ENCODE measurements at regions not wholly inside any gene's neighbourhood (a gene's known extent, or its start where the extent isn't known, plus 50 kb on each side); places are given as distances from the start of the nearest gene placed in this dataset.

- no peaks in the 10 kb centered on the region for H3K79me1 ChIP-seq (ENCODE audit: low read depth, low read length)
- no peak overlapping the region for H3K18ac ChIP-seq (ENCODE audit: low read length)
- DNase-seq (ENCODE audit: low spot score) = peak; percentile 65
- no peaks in the 10 kb centered on the region for H3K9me3 ChIP-seq (replicated peaks in 1 of 2; ENCODE audit: control insufficient read depth in 2 of 2, insufficient read depth in 1 of 2, low read depth in 1 of 2, low read length in 2 of 2)
- H3K23ac ChIP-seq (ENCODE audit: low read depth, low read length, poor library complexity) = no peak overlapping the region
- H4K8ac ChIP-seq (ENCODE audit: low read depth, low read length) = no peak overlapping the region
- no peak overlapping the region for H3K4me3 ChIP-seq (ENCODE audit: low read length in 2 of 2)
- H2BK120ac ChIP-seq (ENCODE audit: low read depth, low read length) = no peak overlapping the region
- H4K91ac ChIP-seq (ENCODE audit: low read depth, low read length, poor library complexity) = no peak overlapping the region
- no peak overlapping the region for H3K14ac ChIP-seq (ENCODE audit: low read length)
- H3K4me2 ChIP-seq (ENCODE audit: insufficient read depth, low read length, poor library complexity, severe bottlenecking) = no peak overlapping the region
- H3K27ac ChIP-seq (replicated peaks; ENCODE audit: low read length) = no peak overlapping the region
- H2BK5ac ChIP-seq (ENCODE audit: low read length) = no peak overlapping the region
- no peak overlapping the region for H3K4ac ChIP-seq (ENCODE audit: low read length)
- no peaks in the 10 kb centered on the region for H3K27me3 ChIP-seq (ENCODE audit: control insufficient read depth in 3 of 3, insufficient read depth in 3 of 3, low read depth in 1 of 3, low read length in 3 of 3)
- H2BK15ac ChIP-seq (ENCODE audit: low read length) = no peak overlapping the region
- peak overlapping the region; percentile 70 for H2AFZ ChIP-seq (ENCODE audit: low read length)
- H2BK12ac ChIP-seq (ENCODE audit: low read length) = no peak overlapping the region
- no peak overlapping the region for H3K9ac ChIP-seq (ENCODE audit: low read depth, low read length, poor library complexity)
- H3K4me1 ChIP-seq (ENCODE audit: control insufficient read depth in 2 of 2, insufficient read depth in 1 of 2, low read depth in 1 of 2, low read length in 2 of 2) = peaks cover 2 to 3% of the 10 kb centered on the region in 2 donors
- H2AK5ac ChIP-seq (ENCODE audit: low read depth, low read length) = no peak overlapping the region
- WGBS, 2 donors (ENCODE audit: extremely low coverage in 2 of 2, insufficient read length in 2 of 2, insufficient replicate concordance in 1 of 2) = no CpG with 5 or more reads among the region's 2 CpGs
- no peaks in the 10 kb centered on the region for H3K36me3 ChIP-seq (replicated peaks in 1 of 2; ENCODE audit: control insufficient read depth in 2 of 2, insufficient read depth in 2 of 2, low read length in 2 of 2)
These were observed 203.8 kb upstream of the SLITRK6 start for GRCh38 chr13:86003029-86003428.

- Histone ChIP-seq H3K23ac (ENCODE audit: low read depth, low read length, poor library complexity) (no peak overlapping the region), H4K91ac (ENCODE audit: low read depth, low read length, poor library complexity) (no peak overlapping the region), H2AK5ac (ENCODE audit: low read depth, low read length) (no peak overlapping the region), H3K18ac (ENCODE audit: low read length) (no peak overlapping the region), H3K9me3 (replicated peaks in 1 of 2; ENCODE audit: control insufficient read depth in 2 of 2, insufficient read depth in 1 of 2, low read depth in 1 of 2, low read length in 2 of 2) (no peaks in the 10 kb centered on the region), H3K9ac (ENCODE audit: low read depth, low read length, poor library complexity) (no peak overlapping the region), H3K27ac (replicated peaks; ENCODE audit: low read length) (no peak overlapping the region), H3K4me3 (ENCODE audit: low read length in 2 of 2) (no peak overlapping the region), H2BK15ac (ENCODE audit: low read length) (no peak overlapping the region), H3K27me3 (ENCODE audit: control insufficient read depth in 3 of 3, insufficient read depth in 3 of 3, low read depth in 1 of 3, low read length in 3 of 3) (no peaks in the 10 kb centered on the region), H3K79me1 (ENCODE audit: low read depth, low read length) (no peaks in the 10 kb centered on the region), H4K8ac (ENCODE audit: low read depth, low read length) (no peak overlapping the region), H3K14ac (ENCODE audit: low read length) (no peak overlapping the region), H2AFZ (ENCODE audit: low read length) (no peak overlapping the region), H3K4me1 (ENCODE audit: control insufficient read depth in 2 of 2, insufficient read depth in 1 of 2, low read depth in 1 of 2, low read length in 2 of 2) (peaks cover 2 to 3% of the 10 kb centered on the region in 2 donors), H2BK5ac (ENCODE audit: low read length) (no peak overlapping the region), H2BK12ac (ENCODE audit: low read length) (no peak overlapping the region), H2BK120ac (ENCODE audit: low read depth, low read length) (no peak overlapping the region), H3K4me2 (ENCODE audit: insufficient read depth, low read length, poor library complexity, severe bottlenecking) (no peak overlapping the region), H3K4ac (ENCODE audit: low read length) (no peak overlapping the region), H3K36me3 (replicated peaks in 1 of 2; ENCODE audit: control insufficient read depth in 2 of 2, insufficient read depth in 2 of 2, low read length in 2 of 2) (no peaks in the 10 kb centered on the region)
- DNase-seq (ENCODE audit: low spot score) = no peak
- WGBS, 2 donors (ENCODE audit: extremely low coverage in 2 of 2, insufficient read length in 2 of 2, insufficient replicate concordance in 1 of 2) = no CpG with 5 or more reads among the region's 2 CpGs
These were observed 201.3 kb upstream of the SLITRK6 start for GRCh38 chr13:86000546-86000945.

- Histone ChIP-seq H2AFZ (ENCODE audit: low read length) (no peak overlapping the region), H3K14ac (ENCODE audit: low read length) (no peak overlapping the region), H2BK12ac (ENCODE audit: low read length) (no peak overlapping the region)
These were observed 198.4 kb upstream of the SLITRK6 start for GRCh38 chr13:85997587-85997986.

GRCh38 chr13:85995788-85996418, 196.7 kb upstream of the SLITRK6 start:
- no peak overlapping the region for H2BK120ac ChIP-seq (ENCODE audit: low read depth, low read length)
- no CpG with 5 or more reads among the region's 3 CpGs for WGBS, 2 donors (ENCODE audit: extremely low coverage in 2 of 2, insufficient read length in 2 of 2, insufficient replicate concordance in 1 of 2)

More at GRCh38 chr13:85997587-85997986, 198.4 kb upstream of the SLITRK6 start:
- DNase-seq (ENCODE audit: low spot score) = no peak
- Histone ChIP-seq H4K8ac (ENCODE audit: low read depth, low read length) (no peak overlapping the region), H2AK5ac (ENCODE audit: low read depth, low read length) (no peak overlapping the region), H3K27me3 (ENCODE audit: control insufficient read depth in 3 of 3, insufficient read depth in 3 of 3, low read depth in 1 of 3, low read length in 3 of 3) (no peaks in the 10 kb centered on the region), H3K27ac (replicated peaks; ENCODE audit: low read length) (no peak overlapping the region), H4K91ac (ENCODE audit: low read depth, low read length, poor library complexity) (no peak overlapping the region), H2BK5ac (ENCODE audit: low read length) (no peak overlapping the region), H3K36me3 (replicated peaks in 1 of 2; ENCODE audit: control insufficient read depth in 2 of 2, insufficient read depth in 2 of 2, low read length in 2 of 2) (no peaks in the 10 kb centered on the region), H2BK120ac (ENCODE audit: low read depth, low read length) (no peak overlapping the region), H3K9me3 (replicated peaks in 1 of 2; ENCODE audit: control insufficient read depth in 2 of 2, insufficient read depth in 1 of 2, low read depth in 1 of 2, low read length in 2 of 2) (no peaks in the 10 kb centered on the region), H3K4me1 (ENCODE audit: control insufficient read depth in 2 of 2, insufficient read depth in 1 of 2, low read depth in 1 of 2, low read length in 2 of 2) (peaks cover 0 to 1% of the 10 kb centered on the region in 2 donors), H3K79me1 (ENCODE audit: low read depth, low read length) (no peaks in the 10 kb centered on the region), H3K9ac (ENCODE audit: low read depth, low read length, poor library complexity) (no peak overlapping the region), H3K18ac (ENCODE audit: low read length) (no peak overlapping the region), H2BK15ac (ENCODE audit: low read length) (no peak overlapping the region), H3K23ac (ENCODE audit: low read depth, low read length, poor library complexity) (no peak overlapping the region), H3K4me2 (ENCODE audit: insufficient read depth, low read length, poor library complexity, severe bottlenecking) (no peak overlapping the region), H3K4ac (ENCODE audit: low read length) (no peak overlapping the region), H3K4me3 (ENCODE audit: low read length in 2 of 2) (no peak overlapping the region)
- WGBS, 2 donors (ENCODE audit: extremely low coverage in 2 of 2, insufficient read length in 2 of 2, insufficient replicate concordance in 1 of 2) = no CpG with 5 or more reads among the region's 2 CpGs

More at GRCh38 chr13:85995788-85996418, 196.7 kb upstream of the SLITRK6 start:
- H2BK12ac ChIP-seq (ENCODE audit: low read length) = no peak overlapping the region
- H3K4me1 ChIP-seq (ENCODE audit: control insufficient read depth in 2 of 2, insufficient read depth in 1 of 2, low read depth in 1 of 2, low read length in 2 of 2) = no peaks in the 10 kb centered on the region
- no peaks in the 10 kb centered on the region for H3K36me3 ChIP-seq (replicated peaks in 1 of 2; ENCODE audit: control insufficient read depth in 2 of 2, insufficient read depth in 2 of 2, low read length in 2 of 2)
- no peak overlapping the region for H2AK5ac ChIP-seq (ENCODE audit: low read depth, low read length)
- H4K8ac ChIP-seq (ENCODE audit: low read depth, low read length) = no peak overlapping the region
- no peak overlapping the region for H2BK5ac ChIP-seq (ENCODE audit: low read length)
- H4K91ac ChIP-seq (ENCODE audit: low read depth, low read length, poor library complexity) = no peak overlapping the region
- DNase-seq (ENCODE audit: low spot score) = no peak
- no peak overlapping the region for H3K4ac ChIP-seq (ENCODE audit: low read length)
- no peaks in the 10 kb centered on the region for H3K79me1 ChIP-seq (ENCODE audit: low read depth, low read length)
- no peak overlapping the region for H3K27ac ChIP-seq (replicated peaks; ENCODE audit: low read length)
- H3K18ac ChIP-seq (ENCODE audit: low read length) = no peak overlapping the region
- no peak overlapping the region for H2BK15ac ChIP-seq (ENCODE audit: low read length)
- no peak overlapping the region for H3K23ac ChIP-seq (ENCODE audit: low read depth, low read length, poor library complexity)
- no peak overlapping the region for H3K9ac ChIP-seq (ENCODE audit: low read depth, low read length, poor library complexity)
- no peaks in the 10 kb centered on the region for H3K9me3 ChIP-seq (replicated peaks in 1 of 2; ENCODE audit: control insufficient read depth in 2 of 2, insufficient read depth in 1 of 2, low read depth in 1 of 2, low read length in 2 of 2)
- no peak overlapping the region for H3K4me3 ChIP-seq (ENCODE audit: low read length in 2 of 2)
- H3K14ac ChIP-seq (ENCODE audit: low read length) = no peak overlapping the region
- H3K27me3 ChIP-seq (ENCODE audit: control insufficient read depth in 3 of 3, insufficient read depth in 3 of 3, low read depth in 1 of 3, low read length in 3 of 3) = no peaks in the 10 kb centered on the region
- H3K4me2 ChIP-seq (ENCODE audit: insufficient read depth, low read length, poor library complexity, severe bottlenecking) = no peak overlapping the region
- peak overlapping the region; percentile 68 for H2AFZ ChIP-seq (ENCODE audit: low read length)
